ENCODE measurements at regions not wholly inside any gene's neighbourhood (a gene's known extent, or its start where the extent isn't known, plus 50 kb on each side); places are given as distances from the start of the nearest gene placed in this dataset.

DNA sequence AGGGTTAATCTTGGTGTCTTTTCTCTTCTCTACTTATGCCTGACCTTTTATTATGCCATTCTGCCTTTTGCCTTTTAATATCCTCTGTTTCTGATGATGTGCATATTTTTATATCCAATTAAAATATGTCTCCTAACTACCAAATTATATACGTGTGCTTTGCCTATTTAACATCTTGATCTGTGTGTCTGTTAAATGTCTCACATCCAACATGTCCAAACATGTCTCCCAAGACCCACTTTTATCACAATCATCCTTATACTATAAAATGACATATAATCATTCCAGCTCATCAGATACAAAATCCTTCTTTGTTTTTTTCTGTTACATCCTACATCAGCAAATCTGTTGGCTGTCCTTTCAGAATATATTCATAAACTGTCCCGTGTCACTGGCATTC is 539.5 kb downstream of the ZPLD1 start:
- TF ChIP-seq FOXK2 (IDR thresholded peaks at IDR 0.05) (no peak), BHLHE40 (IDR thresholded peaks at IDR 0.05; ENCODE audit: borderline replicate concordance) (no peak), FOXA1 (IDR thresholded peaks at IDR 0.05) (no peak), SUZ12 (IDR thresholded peaks at IDR 0.05) (no peak), HDGF (IDR thresholded peaks at IDR 0.05; ENCODE audit: borderline replicate concordance) (no peak)

All from HEK293T (cell line).